HG03575 (cell line): ENCODE measurements at regions not wholly inside any gene's neighbourhood (a gene's known extent, or its start where the extent isn't known, plus 50 kb on each side); places are given as distances from the start of the nearest gene placed in this dataset.
"Not testable (repeated sequence)": the region's sequence is repeated elsewhere in the genome, so short reads cannot be mapped to it uniquely, and the experiment has no call there.

Source experiments
- ATAC-seq: cut with Tn5 transposase; IDR thresholded peaks from one replicate; pipeline ENCODE4 v1.9.1; 2021; ENCODE audit not compliant: unreplicated experiment, insufficient number of reproducible peaks, low FRiP score; ENCODE audit errors: extremely low read depth

GRCh38 chrX:55813150-55813549, 95.6 kb downstream of the RRAGB start:
- ATAC-seq = no peak

GRCh38 chrX:55815546-55815945, 98.0 kb downstream of the RRAGB start:
- no peak for ATAC-seq

- ATAC-seq = no peak
Observed at GRCh38 chrX:55816023-55816422, 98.5 kb downstream of the RRAGB start.

- ATAC-seq = no peak
Observed at GRCh38 chrX:55818673-55819375, 101.3 kb downstream of the RRAGB start.

GRCh38 chrX:55839485-55839884, 121.9 kb downstream of the RRAGB start:
- no peak for ATAC-seq

GRCh38 chrX:55841962-55842752, 124.6 kb downstream of the RRAGB start:
- no peak for ATAC-seq

GRCh38 chrX:55866779-55867178, 149.2 kb downstream of the RRAGB start:
- ATAC-seq = not testable (repeated sequence)

- peak; percentile 37 for ATAC-seq
Observed at GRCh38 chrX:55867181-55867651, 149.7 kb downstream of the RRAGB start.

- no peak for ATAC-seq
Observed at GRCh38 chrX:55867708-55868107, 150.2 kb downstream of the RRAGB start.

- ATAC-seq = no peak
Observed at GRCh38 chrX:55874807-55875206, 157.3 kb downstream of the RRAGB start.

GRCh38 chrX:55883541-55883940, 166.0 kb downstream of the RRAGB start:
- not testable (repeated sequence) for ATAC-seq

GRCh38 chrX:55907968-55908607, 190.5 kb downstream of the RRAGB start:
- peak; percentile 40 for ATAC-seq

- ATAC-seq = no peak
Observed at GRCh38 chrX:55908661-55909212, 191.2 kb downstream of the RRAGB start.

- ATAC-seq = peak; percentile 83
Observed at GRCh38 chrX:55919367-55920221, 202.0 kb downstream of the RRAGB start.

GRCh38 chrX:55924574-55924973, 207.0 kb downstream of the RRAGB start:
- ATAC-seq = no peak

- not testable (repeated sequence) for ATAC-seq
Observed at GRCh38 chrX:55928529-55928928, 211.0 kb downstream of the RRAGB start.
